IPS-18a (cell line): ENCODE measurements at regions not wholly inside any gene's neighbourhood (a gene's known extent, or its start where the extent isn't known, plus 50 kb on each side); places are given as distances from the start of the nearest gene placed in this dataset.

Source experiments
- H3K27ac ChIP-seq: one replicate; pipeline ENCODE4 v1.5.1; 2013; ENCODE audit warnings: low read length
- H3K27me3 ChIP-seq: one replicate; pipeline ENCODE4 v1.6.1; 2013; ENCODE audit warnings: mild to moderate bottlenecking, low read length; ENCODE audit not compliant: control insufficient read depth, insufficient read depth
- H3K36me3 ChIP-seq: one replicate; pipeline ENCODE4 v1.6.1; 2013; ENCODE audit warnings: low read depth, low read length; ENCODE audit not compliant: control insufficient read depth
- H3K4me1 ChIP-seq: one replicate; pipeline ENCODE4 v1.6.1; 2013; ENCODE audit warnings: low read depth, low read length; ENCODE audit not compliant: control insufficient read depth
- H3K4me3 ChIP-seq: one replicate; pipeline ENCODE4 v1.5.1; 2013; ENCODE audit warnings: low read length
- H3K9ac ChIP-seq: one replicate; pipeline ENCODE4 v1.6.1; 2013; ENCODE audit warnings: mild to moderate bottlenecking, low read length, moderate library complexity
- H3K9me3 ChIP-seq: one replicate; pipeline ENCODE4 v1.6.1; 2013; ENCODE audit warnings: low read depth, low read length; ENCODE audit not compliant: control insufficient read depth

GRCh38 chr21:38042246-38042645 is 126.0 kb upstream of the KCNJ6 start:
- Histone ChIP-seq H3K9ac (no peak overlapping the region), H3K27ac (no peak overlapping the region), H3K9me3 (no peaks in the 10 kb centered on the region), H3K4me3 (no peak overlapping the region), H3K27me3 (no peaks in the 10 kb centered on the region), H3K4me1 (no peaks in the 10 kb centered on the region), H3K36me3 (no peaks in the 10 kb centered on the region)

- H3K27ac ChIP-seq = no peak overlapping the region
- no peak overlapping the region for H3K4me3 ChIP-seq
- H3K4me1 ChIP-seq = no peaks in the 10 kb centered on the region
- H3K36me3 ChIP-seq = no peaks in the 10 kb centered on the region
- H3K9me3 ChIP-seq = no peaks in the 10 kb centered on the region
- H3K27me3 ChIP-seq = no peaks in the 10 kb centered on the region
- H3K9ac ChIP-seq = no peak overlapping the region
Measured at GRCh38 chr21:38048167-38048566, 131.9 kb upstream of the KCNJ6 start.

- Histone ChIP-seq H3K36me3 (no peaks in the 10 kb centered on the region), H3K27ac (no peak overlapping the region), H3K9me3 (no peaks in the 10 kb centered on the region), H3K27me3 (no peaks in the 10 kb centered on the region), H3K4me1 (no peaks in the 10 kb centered on the region), H3K4me3 (no peak overlapping the region), H3K9ac (no peak overlapping the region)
Measured at GRCh38 chr21:38054334-38054733, 138.1 kb upstream of the KCNJ6 start.

- no peak overlapping the region for H3K27ac ChIP-seq
- H3K36me3 ChIP-seq = no peaks in the 10 kb centered on the region
- no peaks in the 10 kb centered on the region for H3K4me1 ChIP-seq
- H3K4me3 ChIP-seq = no peak overlapping the region
- H3K9ac ChIP-seq = no peak overlapping the region
- no peaks in the 10 kb centered on the region for H3K27me3 ChIP-seq
- H3K9me3 ChIP-seq = no peaks in the 10 kb centered on the region
Measured at GRCh38 chr21:38056481-38056880, 140.2 kb upstream of the KCNJ6 start.

- H3K4me3 ChIP-seq = no peak overlapping the region
- H3K4me1 ChIP-seq = no peaks in the 10 kb centered on the region
- no peaks in the 10 kb centered on the region for H3K27me3 ChIP-seq
- H3K27ac ChIP-seq = no peak overlapping the region
- H3K9me3 ChIP-seq = no peaks in the 10 kb centered on the region
- no peaks in the 10 kb centered on the region for H3K36me3 ChIP-seq
- H3K9ac ChIP-seq = no peak overlapping the region
Measured at GRCh38 chr21:38057626-38058025, 141.4 kb upstream of the KCNJ6 start.

- Histone ChIP-seq H3K4me1 (no peaks in the 10 kb centered on the region), H3K27me3 (no peaks in the 10 kb centered on the region), H3K9ac (no peak overlapping the region), H3K4me3 (no peak overlapping the region), H3K36me3 (no peaks in the 10 kb centered on the region), H3K27ac (no peak overlapping the region), H3K9me3 (no peaks in the 10 kb centered on the region)
Measured at GRCh38 chr21:38060533-38060932, 144.3 kb upstream of the KCNJ6 start.

GRCh38 chr21:38067086-38067739 is 151.0 kb upstream of the KCNJ6 start:
- Histone ChIP-seq H3K4me3 (no peak overlapping the region), H3K27ac (no peak overlapping the region), H3K27me3 (no peaks in the 10 kb centered on the region), H3K36me3 (no peaks in the 10 kb centered on the region), H3K9me3 (no peaks in the 10 kb centered on the region), H3K4me1 (no peaks in the 10 kb centered on the region), H3K9ac (no peak overlapping the region)

- no peaks in the 10 kb centered on the region for H3K27me3 ChIP-seq
- H3K9ac ChIP-seq = no peak overlapping the region
- H3K27ac ChIP-seq = no peak overlapping the region
- H3K4me1 ChIP-seq = no peaks in the 10 kb centered on the region
- no peak overlapping the region for H3K4me3 ChIP-seq
- no peaks in the 10 kb centered on the region for H3K36me3 ChIP-seq
- H3K9me3 ChIP-seq = no peaks in the 10 kb centered on the region
Measured at GRCh38 chr21:38072489-38072888, 156.2 kb upstream of the KCNJ6 start.

GRCh38 chr21:38075833-38076587 is 159.8 kb upstream of the KCNJ6 start:
- H3K4me3 ChIP-seq = no peak overlapping the region
- H3K9ac ChIP-seq = no peak overlapping the region
- H3K9me3 ChIP-seq = no peaks in the 10 kb centered on the region
- no peak overlapping the region for H3K27ac ChIP-seq
- no peaks in the 10 kb centered on the region for H3K4me1 ChIP-seq
- no peaks in the 10 kb centered on the region for H3K36me3 ChIP-seq
- no peaks in the 10 kb centered on the region for H3K27me3 ChIP-seq

- no peak overlapping the region for H3K27ac ChIP-seq
- no peaks in the 10 kb centered on the region for H3K27me3 ChIP-seq
- no peak overlapping the region for H3K9ac ChIP-seq
- H3K9me3 ChIP-seq = no peaks in the 10 kb centered on the region
- no peaks in the 10 kb centered on the region for H3K4me1 ChIP-seq
- H3K36me3 ChIP-seq = no peaks in the 10 kb centered on the region
- H3K4me3 ChIP-seq = no peak overlapping the region
Measured at GRCh38 chr21:38077569-38077968, 161.3 kb upstream of the KCNJ6 start.

GRCh38 chr21:38080888-38081287 is 164.6 kb upstream of the KCNJ6 start:
- no peak overlapping the region for H3K27ac ChIP-seq
- H3K9ac ChIP-seq = no peak overlapping the region
- H3K9me3 ChIP-seq = no peaks in the 10 kb centered on the region
- H3K27me3 ChIP-seq = no peaks in the 10 kb centered on the region
- no peaks in the 10 kb centered on the region for H3K36me3 ChIP-seq
- no peak overlapping the region for H3K4me3 ChIP-seq
- H3K4me1 ChIP-seq = no peaks in the 10 kb centered on the region

GRCh38 chr21:38081708-38082107 is 165.5 kb upstream of the KCNJ6 start:
- no peak overlapping the region for H3K27ac ChIP-seq
- H3K9me3 ChIP-seq = no peaks in the 10 kb centered on the region
- H3K4me3 ChIP-seq = no peak overlapping the region
- H3K9ac ChIP-seq = no peak overlapping the region
- H3K4me1 ChIP-seq = no peaks in the 10 kb centered on the region
- no peaks in the 10 kb centered on the region for H3K27me3 ChIP-seq
- no peaks in the 10 kb centered on the region for H3K36me3 ChIP-seq
